Chondrocyte (in vitro differentiated cells): ENCODE measurements at regions not wholly inside any gene's neighbourhood (a gene's known extent, or its start where the extent isn't known, plus 50 kb on each side); places are given as distances from the start of the nearest gene placed in this dataset.

Source experiments
- DNase-seq: peaks from one replicate; pipeline ENCODE4 v3.0.0; 2021; ENCODE audit warnings: mixed read lengths, low spot score
- H3K27ac Mint-ChIP-seq: one replicate; pipeline ENCODE4 v1.8.0; 2021; ENCODE audit warnings: mild to moderate bottlenecking, moderate library complexity, mixed read lengths; ENCODE audit not compliant: unreplicated experiment
- H3K27me3 Mint-ChIP-seq: 2 replicates; pipeline ENCODE4 v1.8.0; 2021; ENCODE audit warnings: low read depth, mixed read lengths
- H3K36me3 Mint-ChIP-seq: 2 replicates; pipeline ENCODE4 v1.8.0; 2021; ENCODE audit warnings: low read depth, mixed read lengths
- H3K4me1 Mint-ChIP-seq: 2 replicates; pipeline ENCODE4 v1.8.0; 2021; ENCODE audit warnings: low read depth, mild to moderate bottlenecking, mixed read lengths
- H3K4me3 Mint-ChIP-seq: one replicate; pipeline ENCODE4 v1.8.0; 2021; ENCODE audit warnings: mild to moderate bottlenecking, moderate library complexity, mixed read lengths; ENCODE audit not compliant: unreplicated experiment
- H3K9me3 Mint-ChIP-seq: 2 replicates; pipeline ENCODE4 v1.8.0; 2021; ENCODE audit warnings: low read depth, mixed read lengths
- TF ChIP-seq, protein P1 (sequence below): fragments of 200-600 bp; sonication (generic); IDR thresholded peaks from 2 replicates; pipeline ENCODE4 v1.5.0; 2021; ENCODE audit warnings: antibody characterized with exemption, mild to moderate bottlenecking, moderate library complexity

GRCh38 chr4:123893011-123893981, 496.7 kb downstream of the SPRY1 start:
- Mint-ChIP-seq H3K4me3 (no peak overlapping the region), H3K36me3 (no peaks in the 10 kb centered on the region), H3K27me3 (no peaks in the 10 kb centered on the region), H3K27ac (no peak overlapping the region), H3K9me3 (no peaks in the 10 kb centered on the region), H3K4me1 (peaks cover 33% of the 10 kb centered on the region)
- TF ChIP-seq, protein P1, sequence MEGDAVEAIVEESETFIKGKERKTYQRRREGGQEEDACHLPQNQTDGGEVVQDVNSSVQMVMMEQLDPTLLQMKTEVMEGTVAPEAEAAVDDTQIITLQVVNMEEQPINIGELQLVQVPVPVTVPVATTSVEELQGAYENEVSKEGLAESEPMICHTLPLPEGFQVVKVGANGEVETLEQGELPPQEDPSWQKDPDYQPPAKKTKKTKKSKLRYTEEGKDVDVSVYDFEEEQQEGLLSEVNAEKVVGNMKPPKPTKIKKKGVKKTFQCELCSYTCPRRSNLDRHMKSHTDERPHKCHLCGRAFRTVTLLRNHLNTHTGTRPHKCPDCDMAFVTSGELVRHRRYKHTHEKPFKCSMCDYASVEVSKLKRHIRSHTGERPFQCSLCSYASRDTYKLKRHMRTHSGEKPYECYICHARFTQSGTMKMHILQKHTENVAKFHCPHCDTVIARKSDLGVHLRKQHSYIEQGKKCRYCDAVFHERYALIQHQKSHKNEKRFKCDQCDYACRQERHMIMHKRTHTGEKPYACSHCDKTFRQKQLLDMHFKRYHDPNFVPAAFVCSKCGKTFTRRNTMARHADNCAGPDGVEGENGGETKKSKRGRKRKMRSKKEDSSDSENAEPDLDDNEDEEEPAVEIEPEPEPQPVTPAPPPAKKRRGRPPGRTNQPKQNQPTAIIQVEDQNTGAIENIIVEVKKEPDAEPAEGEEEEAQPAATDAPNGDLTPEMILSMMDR: no peak
- no peak for DNase-seq

GRCh38 chr4:123896446-123897071, 500.0 kb downstream of the SPRY1 start:
- Mint-ChIP-seq H3K36me3 (no peaks in the 10 kb centered on the region), H3K4me1 (peaks cover 36% of the 10 kb centered on the region), H3K27me3 (no peaks in the 10 kb centered on the region), H3K9me3 (no peaks in the 10 kb centered on the region), H3K4me3 (no peak overlapping the region), H3K27ac (no peak overlapping the region)
- no peak for DNase-seq
- TF ChIP-seq, protein P1: no peak

DNA sequence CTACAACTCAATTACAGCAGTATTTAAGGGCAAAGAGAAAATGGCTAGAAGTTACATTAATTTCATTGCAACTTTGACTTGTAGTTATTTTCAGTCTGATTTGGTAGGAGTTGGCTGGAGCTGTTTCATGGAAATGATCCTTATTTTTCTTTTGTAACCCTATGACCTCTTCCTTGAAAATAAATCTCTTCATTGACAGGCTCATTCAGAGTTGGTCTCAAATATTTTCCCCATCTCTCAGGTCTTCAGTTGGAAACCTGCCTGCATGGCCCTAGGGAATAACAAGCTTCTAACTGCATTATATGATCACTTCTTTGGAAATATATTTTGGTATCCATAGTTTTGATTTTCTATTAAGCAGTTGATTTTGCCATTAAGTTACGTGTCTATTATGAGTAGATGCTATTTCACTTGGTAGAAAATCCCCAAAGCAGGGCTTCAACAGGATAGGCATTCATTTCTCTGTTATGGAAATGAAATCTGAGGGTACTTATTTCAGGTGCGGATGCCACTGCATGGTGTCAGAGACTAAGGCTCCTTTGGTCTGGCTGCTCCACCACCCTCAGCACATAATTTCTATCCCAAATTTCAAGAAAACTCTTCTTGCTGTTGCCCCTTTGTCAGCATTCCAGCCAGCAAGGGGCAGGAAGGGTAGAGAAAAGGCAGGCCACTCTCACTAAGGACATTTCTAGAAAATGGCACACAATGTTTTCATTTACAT, 502.5 kb downstream of the SPRY1 start:
- DNase-seq: no peak

DNA sequence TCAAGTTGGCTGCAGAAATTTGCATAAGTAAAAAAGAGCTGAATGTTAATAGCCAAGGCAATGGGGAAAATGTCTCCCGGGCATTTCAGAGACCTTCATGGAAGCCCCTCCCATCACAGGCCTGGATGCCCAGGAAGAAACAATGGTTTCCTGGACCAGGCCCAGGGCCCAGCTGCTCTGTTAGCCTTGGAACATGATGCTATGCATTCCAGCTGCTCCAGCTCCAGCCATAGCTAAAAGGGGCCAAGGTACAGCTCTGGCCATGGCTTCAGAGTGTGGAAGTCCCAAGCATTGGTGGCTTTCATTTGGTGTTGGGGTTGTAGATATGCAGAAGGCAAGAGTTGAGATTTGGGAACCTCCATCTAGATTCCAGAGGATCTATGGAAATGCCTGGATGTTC, 508.3 kb downstream of the SPRY1 start:
- Mint-ChIP-seq H3K27ac (no peak overlapping the region), H3K4me1 (no peaks in the 10 kb centered on the region), H3K27me3 (no peaks in the 10 kb centered on the region), H3K4me3 (no peak overlapping the region), H3K9me3 (peaks cover 8% of the 10 kb centered on the region), H3K36me3 (no peaks in the 10 kb centered on the region)
- TF ChIP-seq, protein P1: no peak
- no peak for DNase-seq

More for the DNA sequence above, 502.5 kb downstream of the SPRY1 start:
- Mint-ChIP-seq H3K4me3 (no peak overlapping the region), H3K27me3 (no peaks in the 10 kb centered on the region), H3K4me1 (peaks cover 13% of the 10 kb centered on the region), H3K9me3 (peaks cover 2% of the 10 kb centered on the region), H3K27ac (no peak overlapping the region), H3K36me3 (no peaks in the 10 kb centered on the region)
- TF ChIP-seq, protein P1: no peak

- DNase-seq: no peak
- TF ChIP-seq, protein P1: no peak
- Mint-ChIP-seq H3K9me3 (no peaks in the 10 kb centered on the region), H3K27me3 (no peaks in the 10 kb centered on the region), H3K27ac (no peak overlapping the region), H3K36me3 (no peaks in the 10 kb centered on the region), H3K4me3 (no peak overlapping the region), H3K4me1 (no peaks in the 10 kb centered on the region)
Observed at GRCh38 chr4:123913598-123913997, 517.0 kb downstream of the SPRY1 start.
